DMS153 treated with DMSO at 0.1 percent for 48 hours (cell line): ENCODE measurements at regions not wholly inside any gene's neighbourhood (a gene's known extent, or its start where the extent isn't known, plus 50 kb on each side); places are given as distances from the start of the nearest gene placed in this dataset.
"Not testable (repeated sequence)": the region's sequence is repeated elsewhere in the genome, so short reads cannot be mapped to it uniquely, and the experiment has no call there.

Experiments
- DNase-seq: peaks from one replicate; lab custom pipeline; 2025; ENCODE audit not compliant: unreplicated experiment; lab: John Stamatoyannopoulos, UW

- DNase-seq = no peak
These were observed 112.5 kb upstream of the OTOS start for GRCh38 chr2:240252872-240253511.

GRCh38 chr2:240253583-240254145, 113.2 kb upstream of the OTOS start:
- DNase-seq = no peak

GRCh38 chr2:240254337-240255164, 114.1 kb upstream of the OTOS start:
- DNase-seq = no peak

- DNase-seq = no peak
These were observed 114.7 kb upstream of the OTOS start for GRCh38 chr2:240255165-240255491.

- no peak for DNase-seq
These were observed 115.6 kb upstream of the OTOS start for GRCh38 chr2:240255811-240256703.

GRCh38 chr2:240256704-240257637, 116.5 kb upstream of the OTOS start:
- no peak for DNase-seq

GRCh38 chr2:240257940-240258580, 117.6 kb upstream of the OTOS start:
- DNase-seq = no peak

- DNase-seq = no peak
These were observed 118.2 kb upstream of the OTOS start for GRCh38 chr2:240258685-240259084.

GRCh38 chr2:240259201-240259923, 118.9 kb upstream of the OTOS start:
- DNase-seq = no peak

GRCh38 chr2:240259924-240260529, 119.6 kb upstream of the OTOS start:
- DNase-seq = no peak

GRCh38 chr2:240260664-240261063, 120.2 kb upstream of the OTOS start:
- no peak for DNase-seq

- not testable (repeated sequence) for DNase-seq
These were observed 122.1 kb upstream of the OTOS start for GRCh38 chr2:240262578-240262977.

GRCh38 chr2:240269380-240269779, 128.9 kb upstream of the OTOS start:
- DNase-seq = no peak

GRCh38 chr2:240269886-240270285, 129.4 kb upstream of the OTOS start:
- no peak for DNase-seq

- DNase-seq = no peak
These were observed 131.4 kb upstream of the OTOS start for GRCh38 chr2:240271716-240272341.

GRCh38 chr2:240275386-240275785, 134.9 kb upstream of the OTOS start:
- no peak for DNase-seq

- DNase-seq = no peak
These were observed 136.8 kb upstream of the OTOS start for GRCh38 chr2:240277073-240277806.
